ENCODE measurements at regions not wholly inside any gene's neighbourhood (a gene's known extent, or its start where the extent isn't known, plus 50 kb on each side); places are given as distances from the start of the nearest gene placed in this dataset.

- no peak for TF ChIP-seq CTCF (IDR thresholded peaks at IDR 0.05)
- no peak for TF ChIP-seq POLR2A (IDR thresholded peaks at IDR 0.05)
- no peak for TF ChIP-seq POLR2AphosphoS5 (IDR thresholded peaks at IDR 0.05)
Measured at GRCh38 chr5:161775891-161776290, 72.0 kb upstream of the GABRA1 start.
